T-cell (primary cell): ENCODE measurements at regions not wholly inside any gene's neighbourhood (a gene's known extent, or its start where the extent isn't known, plus 50 kb on each side); places are given as distances from the start of the nearest gene placed in this dataset.

Experiments used
- ATAC-seq, 4 experiments: fragments of 200-7000 bp in 3 of 4; fragments of 150-1000 bp in 1 of 4; cut with Tn5 transposase; replicated peaks in 1 of 4; 1 replicate in 3 of 4; 2 replicates in 1 of 4; pipeline ENCODE4 v1.10.0; 2021; ENCODE audit warnings: moderate library complexity in 3 of 4, mild to moderate bottlenecking in 2 of 4, moderate number of reproducible peaks in 1 of 4
- CTCF ChIA-PET, 2 donors: fragments of 300-600 bp; sonication (Branson Sonifier 250); formaldehyde crosslinking; loops; one replicate each; lab custom pipeline; 2022; ENCODE audit warnings: antibody characterized with exemption in 2 of 2; lab: Charles Lee
- POLR2A ChIA-PET, 2 donors: fragments of 300-600 bp; sonication (Branson Sonifier 250); formaldehyde crosslinking; loops; one replicate each; lab custom pipeline; 2022; ENCODE audit warnings: antibody characterized with exemption in 2 of 2; lab: Charles Lee
- DNase-seq, 35 experiments: peaks; one replicate each; pipeline versions ENCODE4 v3.0.0 to v3.0.0-alpha.2; 2013 to 2023
- H3K27ac ChIP-seq: one replicate; pipeline ENCODE4 v1.5.1; 2013; ENCODE audit warnings: low read length
- H3K27me3 ChIP-seq, 2 experiments: replicated peaks in 1 of 2; 1 replicate in 1 of 2; 2 replicates in 1 of 2; pipeline versions ENCODE4 v1.6.1 to v1.7.0; 2013; ENCODE audit warnings: low read length in 1 of 2, mixed read lengths in 1 of 2; ENCODE audit not compliant: control insufficient read depth in 2 of 2, insufficient read depth in 2 of 2; ENCODE audit errors: extremely low read depth in 1 of 2
- H3K36me3 ChIP-seq, 2 donors: 1 replicate in 1 of 2; 2 replicates in 1 of 2; pipeline versions ENCODE4 v1.6.1 to v1.7.0; 2013; ENCODE audit warnings: low read length in 1 of 2; ENCODE audit not compliant: control insufficient read depth in 2 of 2, insufficient read depth in 1 of 2; ENCODE audit errors: extremely low read depth in 1 of 2
- H3K4me1 ChIP-seq, 2 experiments: 1 replicate in 1 of 2; 2 replicates in 1 of 2; pipeline versions ENCODE4 v1.6.1 to v1.7.0; 2013; ENCODE audit warnings: low read length in 2 of 2, mixed read lengths in 1 of 2; ENCODE audit not compliant: insufficient read depth in 2 of 2, control insufficient read depth in 1 of 2; ENCODE audit errors: extremely low read depth in 1 of 2
- H3K4me3 ChIP-seq, 2 donors: 1 replicate in 1 of 2; 2 replicates in 1 of 2; pipeline versions ENCODE4 v1.5.1 to v1.7.0; 2013; ENCODE audit warnings: mild to moderate bottlenecking in 2 of 2, low read length in 1 of 2, moderate library complexity in 1 of 2; ENCODE audit not compliant: control insufficient read depth in 1 of 2; ENCODE audit errors: extremely low read depth in 1 of 2
- H3K9me3 ChIP-seq: 2 replicates; pipeline ENCODE4 v1.7.0; 2013
- H3K27ac Mint-ChIP-seq, 2 donors: one replicate each; pipeline ENCODE4 v1.8.0; 2020 to 2021; ENCODE audit warnings: mild to moderate bottlenecking in 2 of 2, mixed read lengths in 2 of 2
- H3K27me3 Mint-ChIP-seq, 2 donors: one replicate each; pipeline ENCODE4 v1.8.0; 2021 to 2022; ENCODE audit warnings: mixed read lengths in 2 of 2
- H3K36me3 Mint-ChIP-seq: one replicate; pipeline ENCODE4 v1.8.0; 2021; ENCODE audit warnings: mixed read lengths
- H3K4me1 Mint-ChIP-seq, 3 donors: one replicate each; pipeline ENCODE4 v1.8.0; 2020 to 2022; ENCODE audit warnings: mixed read lengths in 3 of 3, mild to moderate bottlenecking in 1 of 3
- H3K4me3 Mint-ChIP-seq, 3 donors: one replicate each; pipeline ENCODE4 v1.8.0; 2020 to 2022; ENCODE audit warnings: mild to moderate bottlenecking in 3 of 3, mixed read lengths in 3 of 3, moderate library complexity in 3 of 3
- H3K9me3 Mint-ChIP-seq, 3 donors: one replicate each; pipeline ENCODE4 v1.8.0; 2020 to 2022; ENCODE audit warnings: mixed read lengths in 3 of 3
- WGBS: methylation state at CpG from one replicate; pipeline ENCODE4 v1.1.5; 2013; ENCODE audit warnings: missing lambda C conversion rate; ENCODE audit not compliant: insufficient coverage; 5-methylcytosine and 5-hydroxymethylcytosine counted together

GRCh38 chr15:39238443-39238842 is 342.4 kb upstream of the THBS1 start:
- no peaks in the 10 kb centered on the region for H3K27me3 Mint-ChIP-seq
- no peak overlapping the region for H3K4me3 Mint-ChIP-seq
- H3K4me1 ChIP-seq, result no peaks in the 10 kb centered on the region
- H3K27ac Mint-ChIP-seq, result no peak overlapping the region
- H3K36me3 ChIP-seq, result no peaks in the 10 kb centered on the region
- ChIA-PET POLR2A (no interaction called here), CTCF (no interaction called here)
- H3K27me3 ChIP-seq, result no peaks in the 10 kb centered on the region
- no peaks in the 10 kb centered on the region for H3K9me3 ChIP-seq
- no peak for ATAC-seq
- H3K36me3 Mint-ChIP-seq, result no peaks in the 10 kb centered on the region
- DNase-seq, result no peak
- WGBS, result 89% methylated on average over 5 of the region's 6 CpGs
- no peaks in the 10 kb centered on the region for H3K4me1 Mint-ChIP-seq
- H3K9me3 Mint-ChIP-seq, result peaks cover 0 to 3% (median 0%) of the 10 kb centered on the region in 3 donors
- H3K27ac ChIP-seq, result no peak overlapping the region
- H3K4me3 ChIP-seq, result no peak overlapping the region

- Histone ChIP-seq H3K27ac (no peak overlapping the region), H3K4me1 (no peaks in the 10 kb centered on the region), H3K27me3 (no peaks in the 10 kb centered on the region), H3K36me3 (no peaks in the 10 kb centered on the region), H3K9me3 (no peaks in the 10 kb centered on the region), H3K4me3 (no peak overlapping the region)
- WGBS, result no CpG with 5 or more reads among the region's 1 CpG
- Mint-ChIP-seq H3K4me3 (no peak overlapping the region), H3K27me3 (no peaks in the 10 kb centered on the region), H3K9me3 (peaks cover 0 to 3% (median 0%) of the 10 kb centered on the region in 3 donors), H3K4me1 (no peaks in the 10 kb centered on the region), H3K27ac (no peak overlapping the region), H3K36me3 (no peaks in the 10 kb centered on the region)
- DNase-seq (no peak), ATAC-seq (no peak)
- ChIA-PET POLR2A (no interaction called here), CTCF (no interaction called here)
Measured at GRCh38 chr15:39239562-39239961, 341.3 kb upstream of the THBS1 start.

- H3K4me1 Mint-ChIP-seq, result no peaks in the 10 kb centered on the region
- no peak overlapping the region for H3K4me3 ChIP-seq
- no peak overlapping the region for H3K27ac ChIP-seq
- no peak for DNase-seq
- H3K4me1 ChIP-seq, result no peaks in the 10 kb centered on the region
- no peak overlapping the region for H3K27ac Mint-ChIP-seq
- peaks cover 0 to 3% (median 0%) of the 10 kb centered on the region in 3 donors for H3K9me3 Mint-ChIP-seq
- no peaks in the 10 kb centered on the region for H3K27me3 ChIP-seq
- CTCF ChIA-PET, result no interaction called here
- peaks cover 0 to 4% of the 10 kb centered on the region in 2 donors for H3K27me3 Mint-ChIP-seq
- POLR2A ChIA-PET, result no interaction called here
- H3K36me3 Mint-ChIP-seq, result no peaks in the 10 kb centered on the region
- no peaks in the 10 kb centered on the region for H3K36me3 ChIP-seq
- no peak for ATAC-seq
- H3K4me3 Mint-ChIP-seq, result no peak overlapping the region
- H3K9me3 ChIP-seq, result no peaks in the 10 kb centered on the region
Measured at GRCh38 chr15:39242345-39242744, 338.5 kb upstream of the THBS1 start.

- no peaks in the 10 kb centered on the region for H3K36me3 ChIP-seq
- DNase-seq, result no peak
- H3K4me3 ChIP-seq, result no peak overlapping the region
- no peaks in the 10 kb centered on the region for H3K27me3 ChIP-seq
- peaks cover 0 to 7% of the 10 kb centered on the region in 2 donors for H3K27me3 Mint-ChIP-seq
- no peaks in the 10 kb centered on the region for H3K4me1 ChIP-seq
- ChIA-PET POLR2A (no interaction called here), CTCF (no interaction called here)
- WGBS, result no CpG with 5 or more reads among the region's 1 CpG
- H3K4me3 Mint-ChIP-seq, result no peak overlapping the region
- no peak overlapping the region for H3K27ac Mint-ChIP-seq
- no peaks in the 10 kb centered on the region for H3K9me3 ChIP-seq
- no peak overlapping the region for H3K27ac ChIP-seq
- ATAC-seq, result no peak
- H3K4me1 Mint-ChIP-seq, result no peaks in the 10 kb centered on the region
- no peaks in the 10 kb centered on the region for H3K36me3 Mint-ChIP-seq
- H3K9me3 Mint-ChIP-seq, result peaks cover 0 to 3% (median 0%) of the 10 kb centered on the region in 3 donors
Measured at GRCh38 chr15:39243396-39243795, 337.5 kb upstream of the THBS1 start.

- no peaks in the 10 kb centered on the region for H3K4me1 ChIP-seq
- no CpG with 5 or more reads among the region's 1 CpG for WGBS
- no peak overlapping the region for H3K27ac ChIP-seq
- ATAC-seq (no peak), DNase-seq (no peak)
- Mint-ChIP-seq H3K27me3 (peaks cover 0 to 10% of the 10 kb centered on the region in 2 donors), H3K27ac (no peak overlapping the region), H3K4me3 (no peak overlapping the region), H3K9me3 (peaks cover 0 to 3% (median 0%) of the 10 kb centered on the region in 3 donors), H3K4me1 (no peaks in the 10 kb centered on the region), H3K36me3 (no peaks in the 10 kb centered on the region)
- H3K36me3 ChIP-seq, result no peaks in the 10 kb centered on the region
- H3K27me3 ChIP-seq, result no peaks in the 10 kb centered on the region
- H3K9me3 ChIP-seq, result no peaks in the 10 kb centered on the region
- CTCF ChIA-PET, result no interaction called here
- POLR2A ChIA-PET, result no interaction called here
- H3K4me3 ChIP-seq, result no peak overlapping the region
Measured at GRCh38 chr15:39244776-39245175, 336.1 kb upstream of the THBS1 start.

- no peak for ATAC-seq
Measured at GRCh38 chr15:39246523-39246922, 334.4 kb upstream of the THBS1 start.

GRCh38 chr15:39247574-39247973 is 333.3 kb upstream of the THBS1 start:
- CTCF ChIA-PET, result no interaction called here
- peaks cover 0 to 24% (median 8%) of the 10 kb centered on the region in 3 donors for H3K4me1 Mint-ChIP-seq
- H3K27ac Mint-ChIP-seq, result no peak overlapping the region
- no peak overlapping the region for H3K4me3 Mint-ChIP-seq
- no peaks in the 10 kb centered on the region for H3K27me3 ChIP-seq
- no peak overlapping the region for H3K4me3 ChIP-seq
- POLR2A ChIA-PET, result no interaction called here
- H3K36me3 ChIP-seq, result no peaks in the 10 kb centered on the region
- H3K4me1 ChIP-seq, result peaks cover 0 to 12% of the 10 kb centered on the region in 2 experiments
- WGBS, result no CpG with 5 or more reads among the region's 1 CpG
- no peaks in the 10 kb centered on the region for H3K9me3 Mint-ChIP-seq
- ATAC-seq (no peak), DNase-seq (no peak)
- H3K36me3 Mint-ChIP-seq, result no peaks in the 10 kb centered on the region
- peaks cover 0 to 12% of the 10 kb centered on the region in 2 donors for H3K27me3 Mint-ChIP-seq
- no peak overlapping the region for H3K27ac ChIP-seq
- H3K9me3 ChIP-seq, result no peaks in the 10 kb centered on the region

More at GRCh38 chr15:39246523-39246922, 334.4 kb upstream of the THBS1 start:
- Histone ChIP-seq H3K27ac (no peak overlapping the region), H3K9me3 (no peaks in the 10 kb centered on the region), H3K27me3 (no peaks in the 10 kb centered on the region), H3K4me3 (no peak overlapping the region), H3K36me3 (no peaks in the 10 kb centered on the region), H3K4me1 (peaks cover 0 to 6% of the 10 kb centered on the region in 2 experiments)
- H3K4me1 Mint-ChIP-seq, result peaks cover 0 to 15% (median 8%) of the 10 kb centered on the region in 3 donors
- H3K4me3 Mint-ChIP-seq, result no peak overlapping the region
- no peaks in the 10 kb centered on the region for H3K36me3 Mint-ChIP-seq
- no peak overlapping the region for H3K27ac Mint-ChIP-seq
- no CpG with 5 or more reads among the region's 1 CpG for WGBS
- ChIA-PET POLR2A (interaction anchor here in 1 of 2 donors (0.5 kb wide), 1 partner anchor 519 kb away, joined by 7 read pairs; no protein-coding TSS in a partner anchor), CTCF (no interaction called here)
- no peaks in the 10 kb centered on the region for H3K9me3 Mint-ChIP-seq
- no peak for DNase-seq
- H3K27me3 Mint-ChIP-seq, result peaks cover 0 to 10% of the 10 kb centered on the region in 2 donors
